GM19324 (cell line): ENCODE measurements at regions not wholly inside any gene's neighbourhood (a gene's known extent, or its start where the extent isn't known, plus 50 kb on each side); places are given as distances from the start of the nearest gene placed in this dataset.

Experiments
- ATAC-seq: cut with Tn5 transposase; IDR thresholded peaks from one replicate; pipeline ENCODE4 v1.9.1; 2021; ENCODE audit warnings: mild to moderate bottlenecking, moderate library complexity; ENCODE audit not compliant: unreplicated experiment, low FRiP score

DNA sequence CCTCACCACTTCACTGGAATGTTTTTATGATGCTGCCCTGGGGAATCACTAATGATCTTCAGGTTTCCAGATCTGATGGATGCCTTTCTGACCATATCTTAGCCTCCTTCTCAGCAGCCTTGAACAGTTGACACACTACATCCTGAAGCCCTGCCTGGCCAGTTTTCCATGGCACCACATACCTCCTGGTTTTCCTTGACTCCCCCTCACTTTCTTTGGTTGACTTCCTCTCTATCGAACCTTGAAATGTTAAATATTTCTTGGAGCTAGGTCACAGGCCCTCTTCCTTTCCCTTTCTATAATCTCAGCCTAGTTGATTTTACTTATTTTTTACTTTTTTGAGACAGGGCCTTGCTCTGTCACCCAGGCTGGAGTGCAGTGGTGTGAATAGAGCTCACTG is 108.8 kb upstream of the CDK1 start:
- no peak for ATAC-seq

DNA sequence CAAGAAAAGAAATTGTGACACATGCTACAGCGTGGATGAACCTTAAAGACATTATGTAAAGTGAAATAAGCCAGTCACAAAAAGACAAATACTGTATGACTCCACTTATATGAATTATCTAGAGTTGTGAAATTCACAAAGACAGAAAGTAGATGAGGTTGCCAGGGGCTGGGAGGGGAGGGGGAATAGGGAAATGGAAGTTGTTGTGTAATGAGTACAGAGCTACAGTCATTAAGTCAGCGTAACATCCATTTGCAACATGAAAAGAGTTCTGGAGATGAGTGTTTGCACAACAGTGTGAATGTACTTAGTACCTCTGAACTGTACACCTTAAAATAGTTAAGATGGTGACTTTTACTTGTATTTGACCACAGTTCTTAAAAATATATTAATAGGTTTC is 112.1 kb upstream of the CDK1 start:
- no peak for ATAC-seq

DNA sequence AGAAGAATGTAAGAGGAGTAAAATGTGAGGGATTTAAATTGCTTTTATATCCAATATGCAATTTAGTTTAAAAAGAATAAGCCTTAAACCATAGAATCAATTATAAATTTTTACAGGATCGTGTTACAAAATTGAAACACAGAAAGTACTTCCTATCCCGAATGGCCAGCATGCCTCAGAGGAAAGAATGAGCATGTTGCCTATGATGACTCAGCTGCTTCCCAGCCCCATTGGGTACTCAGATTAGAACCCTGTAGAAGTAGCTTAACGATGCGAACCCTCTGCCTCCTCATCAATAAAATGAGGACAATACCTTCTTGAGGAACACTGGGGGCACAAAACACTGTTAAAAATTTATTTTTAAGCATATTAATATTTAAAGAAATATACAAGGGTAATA is 113.4 kb upstream of the CDK1 start:
- no peak for ATAC-seq

DNA sequence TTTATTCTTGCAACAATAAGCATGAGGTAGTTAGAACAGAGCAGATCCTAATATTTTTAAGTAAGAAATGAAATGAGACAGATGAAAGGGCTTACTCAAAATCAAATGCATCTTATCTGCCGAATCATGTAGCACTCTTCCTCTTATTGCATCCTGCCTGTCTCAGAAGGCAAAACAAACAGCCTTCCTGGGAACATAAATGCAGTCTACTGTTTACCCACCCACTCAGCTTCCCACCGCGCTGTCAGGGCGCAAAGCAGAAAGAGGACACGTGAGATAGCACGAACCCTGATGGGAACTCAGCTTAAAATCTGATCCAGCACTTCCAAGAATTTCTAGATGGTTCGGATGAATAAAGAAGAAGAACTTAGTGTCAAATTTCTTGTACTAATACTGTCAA is 114.4 kb upstream of the CDK1 start:
- no peak for ATAC-seq

DNA sequence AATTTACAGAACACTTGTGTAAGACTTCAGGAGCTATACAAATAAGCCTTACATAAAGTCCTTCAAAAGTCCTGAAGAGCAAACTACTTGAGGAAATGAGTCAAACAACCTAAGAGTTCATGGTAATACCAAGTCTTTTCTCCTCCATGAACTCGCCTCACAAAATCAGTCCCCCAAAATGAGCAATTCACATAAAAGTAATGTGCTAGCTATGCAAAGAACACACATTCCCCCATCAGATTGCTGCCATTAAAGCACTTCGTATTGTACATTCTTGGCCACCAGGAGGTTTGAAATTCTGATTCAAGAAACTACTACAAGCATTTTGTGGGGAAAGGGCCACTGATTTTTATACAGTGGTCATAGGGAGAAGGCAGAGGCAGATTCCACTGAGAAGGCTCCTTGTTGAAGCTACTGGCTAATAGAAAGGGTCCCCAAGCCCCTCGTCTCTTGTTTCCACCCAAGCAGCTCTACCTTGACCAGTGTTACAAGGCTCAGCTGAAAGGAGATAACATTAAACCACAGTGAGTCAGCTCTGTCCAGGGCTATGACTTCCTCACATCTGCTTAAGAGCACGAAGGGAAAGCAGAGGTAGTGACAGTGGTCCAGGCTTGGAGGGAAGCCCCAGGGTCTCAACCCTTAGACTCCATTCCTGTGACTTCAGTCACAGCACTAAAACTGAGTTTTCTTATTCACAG is 115.2 kb upstream of the CDK1 start:
- no peak for ATAC-seq

DNA sequence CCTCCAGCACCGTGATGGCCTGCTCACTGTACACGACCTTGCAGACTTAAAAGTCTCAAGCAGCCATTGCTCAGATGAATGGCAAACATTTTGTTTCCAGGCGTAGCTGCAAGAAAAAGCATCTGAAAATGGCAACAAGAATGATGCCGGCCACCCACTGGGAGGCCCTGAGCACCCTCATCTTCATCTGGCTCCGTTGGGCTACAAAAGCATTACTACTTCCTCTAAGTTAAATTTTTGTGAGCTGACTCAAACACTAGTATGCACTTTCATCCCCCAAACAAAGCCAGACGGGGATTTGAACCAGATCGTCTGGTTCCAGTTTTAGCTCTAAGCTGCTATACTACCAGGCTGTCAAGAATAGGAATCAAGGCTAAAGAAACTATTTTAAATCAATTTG is 116.6 kb upstream of the CDK1 start:
- ATAC-seq: no peak

DNA sequence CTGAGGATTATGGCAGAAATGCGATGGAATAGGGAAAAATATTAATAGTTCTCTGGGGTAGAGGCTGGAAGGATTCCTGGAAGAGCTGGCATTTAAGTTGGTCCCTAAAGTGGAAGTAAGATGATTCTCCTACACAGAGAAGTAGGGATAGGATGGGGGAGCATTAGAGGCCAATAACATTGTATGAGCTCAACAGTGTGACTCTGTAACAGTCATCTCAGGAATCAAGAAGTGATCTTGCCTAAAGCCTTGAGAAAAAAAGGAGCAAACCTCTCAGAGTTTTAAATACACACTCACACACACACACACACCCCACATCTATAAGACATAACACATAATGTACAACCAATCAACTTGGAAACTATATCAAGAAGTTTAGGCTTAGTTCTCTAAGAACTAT is 117.7 kb upstream of the CDK1 start:
- no peak for ATAC-seq

DNA sequence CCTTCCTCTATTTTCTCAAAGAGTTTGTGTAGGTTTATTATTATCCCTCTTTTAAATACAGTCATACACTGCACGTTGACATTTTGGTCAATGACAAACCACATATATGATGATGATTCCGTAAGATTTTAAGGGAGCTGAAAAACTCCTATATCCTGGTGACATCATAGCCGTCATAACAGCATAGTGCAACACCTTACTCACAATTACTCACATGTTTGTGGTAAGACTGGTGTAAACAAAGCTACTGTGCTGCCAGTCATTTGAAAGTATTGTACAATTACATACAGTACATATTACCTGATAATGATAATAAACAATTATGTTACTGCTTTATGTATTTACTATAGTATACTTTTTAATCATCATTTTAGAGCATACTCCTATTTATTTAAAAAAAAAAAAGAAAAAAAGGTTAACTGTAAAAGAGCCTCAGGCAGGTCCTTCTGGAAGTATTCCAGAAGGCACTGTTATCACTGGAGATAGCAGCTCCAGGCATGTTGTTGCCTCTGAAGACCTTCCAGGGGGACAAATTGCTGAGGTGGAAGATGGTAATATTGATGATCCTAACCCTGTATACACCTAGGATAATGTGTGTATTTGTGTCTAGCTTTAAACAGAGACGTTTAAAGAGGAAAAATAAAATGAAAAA is 123.3 kb upstream of the CDK1 start:
- ATAC-seq: no peak

DNA sequence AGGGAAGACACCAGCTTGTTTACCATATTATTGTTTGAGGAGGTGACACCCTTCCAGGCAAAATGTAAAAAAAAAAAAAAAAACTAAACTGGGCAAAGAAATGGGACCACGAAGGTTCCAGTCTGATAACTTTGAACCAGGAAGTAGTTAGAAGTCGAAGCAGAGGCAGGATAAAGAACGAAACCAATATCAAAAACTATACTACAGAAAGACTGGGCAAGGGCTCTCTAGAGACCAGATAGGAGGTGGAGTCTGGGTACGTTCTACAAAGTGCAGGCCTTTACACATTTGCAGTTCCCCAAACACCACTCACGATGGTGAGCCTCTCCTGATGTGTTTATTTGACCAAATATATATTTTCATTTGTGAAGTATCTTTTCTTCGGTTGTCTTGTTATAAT is 125.7 kb upstream of the CDK1 start:
- peak; percentile 80 for ATAC-seq

DNA sequence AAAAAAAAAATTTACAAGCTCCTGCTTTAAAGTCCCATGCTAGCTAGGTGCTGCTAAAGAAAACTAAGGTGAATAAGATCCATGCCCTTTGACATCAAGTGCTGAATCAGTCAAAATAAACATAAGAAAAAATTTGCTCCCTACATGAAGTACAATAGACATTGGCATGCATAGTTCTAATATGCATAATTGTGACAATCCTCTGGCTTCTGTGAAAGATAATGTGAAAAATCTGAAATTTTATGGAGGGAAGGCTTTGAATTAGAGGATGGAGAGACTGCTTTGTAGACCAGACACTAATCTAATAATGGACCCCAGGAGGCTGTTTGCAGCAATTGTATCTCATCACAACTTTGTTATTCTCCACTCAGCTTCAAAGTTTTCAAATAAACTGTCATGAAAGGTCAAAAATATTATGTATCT is 127.9 kb upstream of the CDK1 start:
- no peak for ATAC-seq

DNA sequence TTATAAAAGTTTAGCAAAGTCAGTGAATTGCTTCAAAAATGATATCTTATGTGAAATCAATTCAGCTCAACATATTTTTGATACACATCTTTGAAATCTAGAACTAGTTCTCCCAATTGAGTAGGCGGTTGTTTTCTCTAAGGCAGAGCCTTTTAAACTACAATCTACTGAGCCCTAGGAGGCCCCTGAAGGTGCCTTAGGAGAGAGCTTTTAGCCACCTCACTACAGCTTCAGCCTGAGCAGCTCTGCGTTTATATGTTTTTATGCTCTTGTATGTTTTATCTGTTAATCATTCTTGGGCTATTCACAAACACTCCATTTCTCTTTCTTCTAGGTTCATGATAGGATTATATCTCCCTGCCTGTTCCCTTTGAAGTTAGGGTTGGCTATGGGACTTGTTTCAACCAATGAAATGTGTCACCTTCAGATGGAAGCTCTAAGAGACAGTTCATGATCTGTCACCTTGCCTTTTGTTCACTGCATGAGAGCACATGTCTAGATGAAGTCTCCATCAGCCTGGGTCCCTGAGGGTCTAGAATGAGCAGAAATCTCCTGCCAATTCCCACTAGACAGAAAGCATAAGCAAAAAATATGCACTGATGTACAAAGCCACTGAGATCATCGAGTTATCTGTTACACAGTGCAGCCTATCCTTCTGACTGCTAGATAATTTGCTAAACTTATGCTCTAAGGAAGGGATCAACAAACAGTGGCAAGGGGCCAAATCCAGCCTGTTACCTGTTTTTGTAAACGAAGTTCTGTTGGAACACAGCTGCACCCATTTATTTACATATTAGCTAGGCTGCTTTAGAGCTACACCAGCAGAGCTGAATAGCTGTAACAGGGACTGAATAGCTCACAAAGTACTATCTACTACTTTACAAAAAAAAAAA is 128.5 kb upstream of the CDK1 start:
- ATAC-seq: no peak

DNA sequence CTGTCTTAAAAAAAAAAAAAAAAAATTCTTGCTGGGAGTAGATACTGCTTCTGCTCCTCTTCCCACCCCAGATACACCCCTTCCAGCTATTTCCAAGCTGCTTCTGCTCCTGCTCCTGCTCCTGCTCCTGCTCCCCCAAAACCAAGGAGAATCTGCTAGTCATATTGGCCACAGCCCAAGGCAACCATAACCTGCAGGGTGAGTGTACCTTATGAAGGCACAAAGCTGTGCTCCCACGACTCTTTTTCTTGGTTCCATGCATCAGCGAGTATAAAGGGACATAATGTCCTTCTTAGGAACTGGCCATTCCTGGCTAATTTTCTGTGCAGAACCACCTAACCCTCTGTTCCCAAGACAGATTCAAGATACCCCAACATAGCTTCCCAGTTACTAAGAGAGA is 129.5 kb upstream of the CDK1 start:
- ATAC-seq: no peak

DNA sequence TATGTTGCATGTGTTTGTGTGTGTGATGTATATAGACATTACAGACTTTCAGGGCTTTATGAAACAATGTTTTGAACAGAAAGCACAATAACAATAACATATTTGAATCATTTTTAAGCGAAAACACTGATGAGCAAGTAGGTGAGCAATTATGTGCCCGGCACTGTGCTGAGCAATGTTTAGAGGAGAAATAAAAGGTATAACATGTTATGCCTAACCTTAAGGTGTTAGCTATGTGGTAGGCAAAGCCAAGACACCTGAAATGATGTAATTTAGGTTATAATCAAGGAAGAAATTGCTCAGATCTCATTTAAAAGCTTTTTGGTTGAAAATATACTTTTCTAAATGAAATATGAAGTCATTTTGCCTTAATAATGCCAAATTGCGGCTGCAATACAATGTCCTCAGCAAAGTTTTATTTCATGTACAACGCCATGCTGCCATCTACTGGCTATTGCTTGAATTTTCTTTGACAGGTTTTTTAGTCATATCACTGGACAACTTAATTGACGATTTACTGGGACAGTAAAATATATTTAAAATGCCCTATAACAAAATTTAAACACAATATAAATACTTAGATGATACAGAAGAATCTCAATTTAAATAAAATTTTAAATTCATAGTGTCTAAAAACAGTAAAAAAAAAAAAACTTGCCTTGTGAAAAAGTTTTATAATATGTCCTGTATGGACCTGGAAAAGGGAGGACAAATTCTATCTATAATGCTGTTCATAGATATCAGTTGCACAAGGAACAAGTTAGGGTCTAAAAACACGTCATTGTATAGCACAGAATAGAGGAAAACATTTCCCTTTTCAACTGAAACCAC is 131.1 kb upstream of the CDK1 start:
- ATAC-seq: peak; percentile 51

DNA sequence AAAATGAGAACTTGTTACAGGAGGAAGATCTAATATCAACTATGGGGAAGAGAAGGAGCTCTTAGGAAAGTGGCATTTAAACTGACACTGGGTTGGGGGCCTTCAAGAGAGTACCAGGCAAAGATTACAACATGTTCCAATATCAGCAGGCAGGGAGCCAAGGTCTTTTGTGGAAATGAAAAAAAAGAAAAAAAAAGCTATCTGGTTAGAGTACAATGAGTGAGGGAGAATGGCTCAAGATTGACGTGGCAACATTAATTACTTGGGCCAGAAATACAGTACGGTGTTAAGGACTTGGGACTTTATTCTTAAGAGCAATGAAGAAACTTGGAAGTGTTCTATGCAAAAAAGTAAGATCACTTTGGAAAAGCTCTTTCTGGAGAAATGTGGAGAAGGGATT is 132.3 kb upstream of the CDK1 start:
- no peak for ATAC-seq

DNA sequence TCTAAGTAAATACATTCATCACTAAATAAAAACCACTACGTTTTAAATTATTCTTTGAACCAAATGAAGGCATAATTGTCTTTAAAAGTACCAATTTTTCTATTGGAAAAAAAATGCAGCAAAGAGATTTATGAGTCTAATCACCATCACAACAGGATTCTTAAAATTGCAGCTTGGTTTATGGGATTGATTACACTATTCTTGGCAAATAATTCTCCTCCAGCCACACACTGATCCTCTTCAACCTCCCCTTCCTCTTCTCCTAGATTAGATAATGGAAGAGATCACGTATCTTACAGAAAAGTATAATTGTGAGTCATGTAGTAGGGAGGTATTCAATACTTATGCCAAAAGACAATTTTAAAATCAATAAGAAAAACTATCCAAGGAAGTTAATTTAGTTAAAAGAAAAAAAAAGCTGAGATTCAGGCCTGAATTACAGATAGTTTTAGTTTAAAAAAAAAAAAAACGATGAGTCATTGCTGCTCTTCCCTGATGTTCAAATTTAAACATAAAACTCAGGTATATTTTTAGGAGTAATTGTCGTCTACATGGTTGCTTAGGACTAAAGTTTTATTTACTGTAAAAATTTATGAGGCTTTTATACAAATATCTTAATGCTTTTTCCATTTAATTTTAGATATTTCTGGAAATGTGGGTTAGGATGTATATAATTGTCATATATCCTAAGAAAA is 133.7 kb upstream of the CDK1 start:
- ATAC-seq: no peak

DNA sequence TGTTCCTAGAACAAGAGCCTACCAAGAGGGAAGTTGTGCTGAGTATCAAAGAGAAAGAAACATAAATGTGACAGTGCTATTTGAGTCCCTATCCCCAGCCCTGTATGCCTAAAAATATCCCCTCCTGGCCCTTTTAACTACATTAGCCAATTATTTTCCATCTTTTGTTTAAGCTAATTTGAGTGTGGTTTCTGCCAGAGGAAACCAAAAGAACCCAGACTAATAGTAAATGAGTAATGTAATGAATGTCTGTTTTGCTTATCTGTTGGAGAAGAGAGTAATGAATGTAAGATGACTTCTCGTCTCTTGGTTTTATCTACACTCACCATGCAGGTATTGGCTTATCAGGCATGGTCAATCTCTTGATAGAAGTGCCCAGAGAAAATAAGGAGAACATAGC is 134.4 kb upstream of the CDK1 start:
- ATAC-seq: no peak

DNA sequence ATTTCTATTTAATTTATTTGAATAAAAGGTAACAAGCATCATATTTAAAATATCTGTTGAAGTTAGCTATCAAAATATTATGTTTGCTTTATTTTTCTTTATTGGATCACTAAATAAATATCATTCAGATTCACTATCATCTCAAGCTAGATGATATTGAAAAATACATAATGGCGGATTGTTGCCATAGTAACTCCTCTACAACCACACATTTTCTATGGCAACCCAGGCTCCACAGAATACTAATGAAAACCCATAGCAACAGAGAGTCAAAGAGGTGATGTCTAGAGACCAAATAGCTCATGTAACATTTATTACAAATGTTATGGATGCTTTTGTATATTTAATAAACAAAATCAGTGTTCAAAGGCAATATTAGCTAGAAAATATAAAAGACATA is 148.9 kb upstream of the CDK1 start:
- no peak for ATAC-seq

DNA sequence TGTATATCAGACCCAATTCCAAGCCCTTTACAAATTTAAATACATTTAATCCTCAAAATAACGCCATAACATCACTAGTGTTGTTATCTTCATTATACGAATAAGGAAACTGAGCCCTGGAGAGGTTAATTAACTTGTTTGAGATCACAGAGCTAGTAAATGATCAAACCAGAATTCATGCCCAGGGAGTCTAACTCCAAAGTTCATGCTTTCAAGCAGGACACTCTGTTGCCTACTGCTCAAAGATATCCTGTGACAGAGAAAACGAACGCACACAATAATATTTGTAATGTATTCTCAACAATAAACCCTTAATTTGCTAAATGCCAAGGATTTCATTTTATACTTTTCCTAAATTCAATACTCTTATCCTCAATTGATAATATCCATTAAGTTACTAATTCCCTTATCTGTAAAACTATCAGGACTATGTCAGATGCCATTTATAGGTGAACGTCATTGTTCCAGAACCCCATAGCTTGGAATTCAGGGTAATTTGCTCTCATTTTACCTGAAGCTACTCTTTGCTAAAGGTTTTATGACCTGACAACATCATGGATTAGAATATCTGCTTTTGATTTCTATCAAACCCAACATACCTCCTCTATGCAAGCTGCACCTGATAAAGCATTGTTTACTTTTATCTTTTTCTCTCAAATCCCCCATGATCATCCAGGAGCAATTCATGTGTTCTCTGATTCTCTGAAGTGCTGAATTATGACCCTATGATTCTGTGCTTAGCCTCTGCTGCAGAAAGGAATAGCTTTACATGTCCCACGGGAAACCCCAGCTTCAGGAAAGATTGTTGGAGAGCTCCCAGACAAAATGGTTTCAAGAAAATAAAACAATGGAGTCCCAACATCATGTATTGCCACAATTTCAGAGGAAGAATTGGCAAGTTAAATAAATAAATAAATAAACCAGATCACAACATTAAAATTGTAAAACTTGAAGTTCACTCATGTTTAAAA is 150.2 kb upstream of the CDK1 start:
- no peak for ATAC-seq

DNA sequence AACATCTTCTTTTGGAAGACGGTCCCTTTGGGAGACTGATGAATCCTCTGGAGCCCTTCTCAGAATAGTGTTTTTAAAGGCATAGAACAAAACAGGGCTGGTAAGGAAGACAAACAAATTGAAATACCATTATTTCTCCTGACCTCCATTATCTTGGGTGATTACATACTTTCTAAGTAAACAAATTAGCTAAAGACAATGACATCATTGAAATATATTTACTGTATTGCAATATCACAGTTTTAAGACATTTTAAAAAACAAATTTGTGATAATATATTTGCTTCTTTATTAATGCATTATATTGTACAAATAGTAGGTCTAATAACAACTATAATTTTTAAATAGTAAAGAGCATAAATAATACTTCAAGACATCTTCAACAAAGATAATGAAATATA is 152.2 kb upstream of the CDK1 start:
- no peak for ATAC-seq
